ENCODE measurements at regions not wholly inside any gene's neighbourhood (a gene's known extent, or its start where the extent isn't known, plus 50 kb on each side); places are given as distances from the start of the nearest gene placed in this dataset.
"Not testable (repeated sequence)": the region's sequence is repeated elsewhere in the genome, so short reads cannot be mapped to it uniquely, and the experiment has no call there.

GRCh38 chr2:8239531-8240088 is 442.2 kb upstream of the ID2 start:
- DNase-seq (ENCODE audit: low read depth) = no peak

GRCh38 chr2:8241317-8241716 is 440.5 kb upstream of the ID2 start:
- no peak for DNase-seq (ENCODE audit: low read depth)

- no peak for DNase-seq (ENCODE audit: low read depth)
These were observed 439.1 kb upstream of the ID2 start for GRCh38 chr2:8242739-8243138.

- DNase-seq (ENCODE audit: low read depth) = no peak
These were observed 438.0 kb upstream of the ID2 start for GRCh38 chr2:8243748-8244400.

GRCh38 chr2:8244639-8245038 is 437.2 kb upstream of the ID2 start:
- DNase-seq (ENCODE audit: low read depth) = no peak

- DNase-seq (ENCODE audit: low read depth) = no peak
These were observed 435.7 kb upstream of the ID2 start for GRCh38 chr2:8246137-8246536.

GRCh38 chr2:8247905-8248622 is 433.8 kb upstream of the ID2 start:
- DNase-seq (ENCODE audit: low read depth) = no peak

GRCh38 chr2:8248623-8248957 is 433.3 kb upstream of the ID2 start:
- DNase-seq (ENCODE audit: low read depth) = no peak

GRCh38 chr2:8249141-8249540 is 432.7 kb upstream of the ID2 start:
- no peak for DNase-seq (ENCODE audit: low read depth)

GRCh38 chr2:8249769-8250168 is 432.1 kb upstream of the ID2 start:
- no peak for DNase-seq (ENCODE audit: low read depth)

- DNase-seq (ENCODE audit: low read depth) = not testable (repeated sequence)
These were observed 431.6 kb upstream of the ID2 start for GRCh38 chr2:8250290-8250689.

GRCh38 chr2:8251291-8251690 is 430.6 kb upstream of the ID2 start:
- DNase-seq (ENCODE audit: low read depth) = no peak

GRCh38 chr2:8251856-8252255 is 430.0 kb upstream of the ID2 start:
- DNase-seq (ENCODE audit: low read depth) = no peak

GRCh38 chr2:8252997-8253694 is 428.7 kb upstream of the ID2 start:
- no peak for DNase-seq (ENCODE audit: low read depth)

GRCh38 chr2:8253781-8254180 is 428.1 kb upstream of the ID2 start:
- no peak for DNase-seq (ENCODE audit: low read depth)

GRCh38 chr2:8254214-8254613 is 427.6 kb upstream of the ID2 start:
- DNase-seq (ENCODE audit: low read depth) = not testable (repeated sequence)

- DNase-seq (ENCODE audit: low read depth) = no peak
These were observed 426.9 kb upstream of the ID2 start for GRCh38 chr2:8254791-8255447.

GRCh38 chr2:8255448-8255800 is 426.4 kb upstream of the ID2 start:
- DNase-seq (ENCODE audit: low read depth) = no peak

GRCh38 chr2:8256905-8257304 is 425.0 kb upstream of the ID2 start:
- no peak for DNase-seq (ENCODE audit: low read depth)

- DNase-seq (ENCODE audit: low read depth) = no peak
These were observed 424.4 kb upstream of the ID2 start for GRCh38 chr2:8257502-8257901.

GRCh38 chr2:8258406-8258805 is 423.4 kb upstream of the ID2 start:
- no peak for DNase-seq (ENCODE audit: low read depth)

Measured in HT1080 (cell line).